ENCODE measurements at regions not wholly inside any gene's neighbourhood (a gene's known extent, or its start where the extent isn't known, plus 50 kb on each side); places are given as distances from the start of the nearest gene placed in this dataset.

DNA sequence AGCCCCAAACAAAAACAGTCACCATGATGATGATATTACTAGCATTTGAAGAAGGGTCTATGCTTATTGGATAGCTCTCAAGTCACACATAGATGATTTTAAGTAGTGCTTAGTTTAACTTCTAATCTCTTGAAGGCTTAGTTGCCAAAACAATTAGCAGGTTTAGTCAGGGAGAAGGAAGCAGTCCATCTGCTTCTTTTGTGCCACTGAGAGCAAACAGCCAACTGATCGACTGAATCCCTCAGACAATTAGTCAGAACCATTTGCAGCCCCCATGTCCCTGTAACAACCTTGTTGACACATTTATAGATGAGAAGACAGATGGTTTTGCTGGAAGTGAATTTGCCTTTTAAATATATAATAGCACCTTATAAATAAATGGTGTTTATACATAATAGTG lies 585.1 kb upstream of the SUCLG2 start:
- no peak for TF ChIP-seq CTCF (IDR thresholded peaks at IDR 0.05)
- DNase-seq (ENCODE audit: low spot score): no peak
- Histone ChIP-seq H3K4me3 (no peak overlapping the region), H3K27ac (no peak overlapping the region)

DNA sequence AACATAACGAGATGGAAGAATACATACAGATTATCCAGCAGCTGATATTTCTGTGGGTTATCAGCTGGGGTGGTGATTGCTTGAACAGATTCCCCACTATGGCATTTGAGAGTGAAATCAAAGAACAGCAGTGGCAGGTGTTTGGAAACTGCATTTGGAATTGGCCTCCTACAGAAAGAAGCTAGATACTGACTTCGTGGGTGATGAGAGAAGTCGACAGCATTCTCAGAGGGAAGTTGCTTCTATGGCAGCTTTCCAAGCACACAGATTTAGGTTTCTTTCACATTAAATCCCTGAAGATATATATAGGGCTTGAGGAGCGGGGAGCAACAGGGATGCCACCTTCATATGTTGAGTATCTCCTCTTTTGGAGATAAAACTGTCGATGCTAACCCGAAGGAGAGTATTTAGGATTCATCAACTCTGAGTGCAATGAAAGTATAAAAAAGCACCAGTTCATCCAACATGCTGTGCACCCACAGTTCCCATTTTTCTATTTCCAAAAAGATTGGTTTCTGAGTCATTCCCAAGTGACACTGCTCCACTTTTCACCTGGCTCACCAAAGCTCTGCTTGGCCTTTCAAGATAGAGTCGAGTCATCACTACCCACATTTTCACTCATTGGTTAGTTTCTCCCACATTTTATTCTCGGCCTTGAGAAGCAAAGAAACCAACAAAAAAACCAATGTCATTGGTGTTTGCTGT lies 579.8 kb upstream of the SUCLG2 start:
- no peak overlapping the region for H3K4me3 ChIP-seq
- no peak overlapping the region for H3K27ac ChIP-seq
- TF ChIP-seq CTCF (IDR thresholded peaks at IDR 0.05): no peak
- no peak for DNase-seq (ENCODE audit: low spot score)

DNA sequence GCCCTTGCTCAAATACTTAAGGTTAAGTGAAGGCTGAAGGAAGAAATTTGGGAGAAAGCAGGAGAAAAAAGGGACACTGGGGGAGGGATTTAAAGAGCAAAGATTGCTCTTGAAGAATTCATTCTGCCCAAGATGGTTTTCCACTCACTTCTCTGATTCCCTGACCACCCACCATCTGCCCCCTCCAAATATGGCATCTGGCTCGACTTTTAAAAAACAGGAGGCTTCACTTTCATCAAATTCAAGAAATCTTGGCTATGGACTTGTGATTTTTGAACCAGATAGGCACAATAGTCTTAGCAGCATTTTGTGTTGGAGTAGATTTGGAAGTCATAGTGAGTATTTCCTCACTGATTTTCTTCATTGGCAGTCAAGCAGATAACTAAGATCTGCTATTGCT lies 574.4 kb upstream of the SUCLG2 start:
- no peak for TF ChIP-seq CTCF (IDR thresholded peaks at IDR 0.05)
- no peak overlapping the region for H3K27ac ChIP-seq
- no peak for DNase-seq (ENCODE audit: low spot score)
- no peak overlapping the region for H3K4me3 ChIP-seq

GRCh38 chr3:68220832-68221231 lies 566.4 kb upstream of the SUCLG2 start:
- DNase-seq (ENCODE audit: low spot score): no peak
- H3K27ac ChIP-seq: no peak overlapping the region
- TF ChIP-seq CTCF (IDR thresholded peaks at IDR 0.05): no peak
- H3K4me3 ChIP-seq: no peak overlapping the region

GRCh38 chr3:68211637-68212036 lies 557.2 kb upstream of the SUCLG2 start:
- H3K27ac ChIP-seq: no peak overlapping the region
- no peak for TF ChIP-seq CTCF (IDR thresholded peaks at IDR 0.05)
- no peak for DNase-seq (ENCODE audit: low spot score)

GRCh38 chr3:68210635-68211034 lies 556.2 kb upstream of the SUCLG2 start:
- TF ChIP-seq CTCF (IDR thresholded peaks at IDR 0.05): no peak
- no peak for DNase-seq (ENCODE audit: low spot score)
- no peak overlapping the region for H3K4me3 ChIP-seq
- no peak overlapping the region for H3K27ac ChIP-seq

More at GRCh38 chr3:68211637-68212036, 557.2 kb upstream of the SUCLG2 start:
- no peak overlapping the region for H3K4me3 ChIP-seq

- no peak overlapping the region for H3K4me3 ChIP-seq
- H3K27ac ChIP-seq: no peak overlapping the region
- no peak for TF ChIP-seq CTCF (IDR thresholded peaks at IDR 0.05)
- DNase-seq (ENCODE audit: low spot score): no peak
These were observed 552.9 kb upstream of the SUCLG2 start for GRCh38 chr3:68207327-68207726.
